ENCODE measurements at regions not wholly inside any gene's neighbourhood (a gene's known extent, or its start where the extent isn't known, plus 50 kb on each side); places are given as distances from the start of the nearest gene placed in this dataset.

GRCh38 chr3:167887096-167887495, 151.6 kb downstream of the SERPINI1 start:
- BruUV-seq (replicated peaks), result no TSS peak
- intact Hi-C loops (cut with micrococcal nuclease), result no loop called here
- H3K18ac ChIP-seq (ENCODE audit: low read depth, low read length), result no peak overlapping the region
- in situ Hi-C loops (cut with MboI; ENCODE audit: low sequenced_read_pairs), result loop anchor here (10.0 kb wide), 1 partner anchor 512 kb away; no protein-coding TSS in a partner anchor
- no peak overlapping the region for H2BK5ac ChIP-seq (ENCODE audit: low read depth, low read length, poor library complexity, severe bottlenecking)
- dilution Hi-C loops (cut with HindIII; ENCODE audit: low sequenced_read_pairs, unreplicated experiment), result no loop called here
- no peak overlapping the region for H3K4me3 ChIP-seq (ENCODE audit: insufficient read depth, low read depth, low read length)
- H3K9me3 ChIP-seq (ENCODE audit: control insufficient read depth, insufficient read depth, low read length), result no peaks in the 10 kb centered on the region
- H2AK9ac ChIP-seq (replicated peaks; ENCODE audit: low read depth, low read length, poor library complexity), result no peak overlapping the region
- no peak overlapping the region for H3K56ac ChIP-seq (ENCODE audit: extremely low read depth, insufficient read depth, low read length)
- H3K14ac ChIP-seq (replicated peaks; ENCODE audit: low read depth, low read length), result no peak overlapping the region
- no peak overlapping the region for H3K27ac ChIP-seq (ENCODE audit: insufficient read depth, low read length)
- no peaks in the 10 kb centered on the region for H3K36me3 ChIP-seq (ENCODE audit: control insufficient read depth, insufficient read depth, low read length)
- no CpG with 5 or more reads among the region's 1 CpG for WGBS, 2 experiments (ENCODE audit: extremely low coverage in 2 of 2, insufficient read length in 1 of 2)
- ChIA-PET POLR2A (ENCODE audit: unreplicated experiment) (no interaction called here), CTCF (no interaction called here)
- H4K20me1 ChIP-seq (ENCODE audit: insufficient read depth, low read length), result no peaks in the 10 kb centered on the region
- H3K9ac ChIP-seq (ENCODE audit: low read depth, low read length), result no peak overlapping the region
- H3K9me1 ChIP-seq (ENCODE audit: insufficient read depth, low read length), result no peaks in the 10 kb centered on the region
- H4K5ac ChIP-seq (ENCODE audit: low read depth, low read length), result no peak overlapping the region
- no peak overlapping the region for H3K23ac ChIP-seq (ENCODE audit: low read depth, low read length)
- no peak overlapping the region for H2AFZ ChIP-seq (replicated peaks; ENCODE audit: low read length, poor library complexity)
- no peak overlapping the region for H2BK120ac ChIP-seq (ENCODE audit: low read depth, low read length)
- TF ChIP-seq CTCF (conservative IDR thresholded peaks at IDR 0.05; ENCODE audit: low read depth, low read length), result no peak
- no peak for TF ChIP-seq RCOR1 (IDR thresholded peaks at IDR 0.05; ENCODE audit: insufficient replicate concordance, low read length)
- TF ChIP-seq MXI1 (IDR thresholded peaks at IDR 0.05; ENCODE audit: borderline replicate concordance, low read depth, low read length), result no peak
- no peak for TF ChIP-seq SMC3 (IDR thresholded peaks at IDR 0.05; ENCODE audit: low read depth, low read length)
- no peak for TF ChIP-seq RFX5 (IDR thresholded peaks at IDR 0.05; ENCODE audit: low read depth, low read length)
- no peak for TF ChIP-seq FOS (IDR thresholded peaks at IDR 0.05; ENCODE audit: low read depth, low read length)
- TF ChIP-seq CHD1 (IDR thresholded peaks at IDR 0.05; ENCODE audit: low read depth, low read length), result no peak
- TF ChIP-seq MAZ (IDR thresholded peaks at IDR 0.05; ENCODE audit: borderline replicate concordance, low read depth, low read length), result no peak
- TF ChIP-seq NFE2L2 (IDR thresholded peaks at IDR 0.05; ENCODE audit: low read depth, low read length), result no peak
- TF ChIP-seq ELK1 (IDR thresholded peaks at IDR 0.05; ENCODE audit: borderline replicate concordance, low read depth, low read length), result no peak
- TF ChIP-seq RAD21 (IDR thresholded peaks at IDR 0.05; ENCODE audit: low read length), result no peak
- TF ChIP-seq POLR2A (IDR thresholded peaks at IDR 0.05; ENCODE audit: low read depth, low read length), result no peak
- TF ChIP-seq USF2 (IDR thresholded peaks at IDR 0.05; ENCODE audit: low read depth, low read length), result no peak
- TF ChIP-seq MAFK (IDR thresholded peaks at IDR 0.05; ENCODE audit: low read depth, low read length), result no peak
- no peak for TF ChIP-seq CEBPB (IDR thresholded peaks at IDR 0.05; ENCODE audit: low read depth, low read length)
- TF ChIP-seq BHLHE40 (IDR thresholded peaks at IDR 0.05; ENCODE audit: low read depth, low read length), result no peak
- H3K4me1 ChIP-seq (ENCODE audit: control insufficient read depth, insufficient read depth, low read length), result no peaks in the 10 kb centered on the region
- H3K79me1 ChIP-seq (ENCODE audit: low read depth in 1 of 2, low read length in 2 of 2), result no peaks in the 10 kb centered on the region
- no peak overlapping the region for H2BK20ac ChIP-seq (ENCODE audit: low read depth, low read length)
- no peak overlapping the region for H3K4ac ChIP-seq (ENCODE audit: low read depth, low read length)
- no peak overlapping the region for H3K4me2 ChIP-seq (ENCODE audit: low read depth, low read length)
- H4K8ac ChIP-seq (ENCODE audit: low read depth in 2 of 2, low read length in 2 of 2), result no peak overlapping the region
- no peak overlapping the region for H2AK5ac ChIP-seq (ENCODE audit: low read depth, low read length)
- ATAC-seq (ENCODE audit: low read depth) (no peak), DNase-seq (peak; percentile 4)
- H4K91ac ChIP-seq (ENCODE audit: insufficient read depth, low read depth, low read length), result no peak overlapping the region
- no peak overlapping the region for H2BK15ac ChIP-seq (ENCODE audit: low read depth, low read length)
- H3K27me3 ChIP-seq (ENCODE audit: control insufficient read depth, insufficient read depth, low read length), result no peaks in the 10 kb centered on the region

Measured in IMR-90 (cell line).